ENCODE measurements at regions not wholly inside any gene's neighbourhood (a gene's known extent, or its start where the extent isn't known, plus 50 kb on each side); places are given as distances from the start of the nearest gene placed in this dataset.

- Histone ChIP-seq H3K27ac (ENCODE audit: low read length) (no peak overlapping the region), H3K4me3 (ENCODE audit: low read length) (no peak overlapping the region), H3K36me3 (ENCODE audit: control insufficient read depth, insufficient read depth, low read length) (no peaks in the 10 kb centered on the region), H3K9me3 (ENCODE audit: control insufficient read depth, insufficient read depth, low read length) (no peaks in the 10 kb centered on the region), H3K27me3 (ENCODE audit: control insufficient read depth, insufficient read depth, low read length) (no peaks in the 10 kb centered on the region), H3K4me1 (ENCODE audit: control insufficient read depth, insufficient read depth, low read length) (no peaks in the 10 kb centered on the region)
- DNase-seq (no peak), ATAC-seq (no peak)
- Mint-ChIP-seq H3K36me3 (no peaks in the 10 kb centered on the region), H3K4me3 (no peak overlapping the region), H3K9me3 (peaks cover 10 to 11% of the 10 kb centered on the region in 2 donors), H3K27ac (no peak overlapping the region), H3K27me3 (ENCODE audit: low read depth in 2 of 2) (no peaks in the 10 kb centered on the region), H3K4me1 (no peaks in the 10 kb centered on the region)
- TF ChIP-seq, protein P1, sequence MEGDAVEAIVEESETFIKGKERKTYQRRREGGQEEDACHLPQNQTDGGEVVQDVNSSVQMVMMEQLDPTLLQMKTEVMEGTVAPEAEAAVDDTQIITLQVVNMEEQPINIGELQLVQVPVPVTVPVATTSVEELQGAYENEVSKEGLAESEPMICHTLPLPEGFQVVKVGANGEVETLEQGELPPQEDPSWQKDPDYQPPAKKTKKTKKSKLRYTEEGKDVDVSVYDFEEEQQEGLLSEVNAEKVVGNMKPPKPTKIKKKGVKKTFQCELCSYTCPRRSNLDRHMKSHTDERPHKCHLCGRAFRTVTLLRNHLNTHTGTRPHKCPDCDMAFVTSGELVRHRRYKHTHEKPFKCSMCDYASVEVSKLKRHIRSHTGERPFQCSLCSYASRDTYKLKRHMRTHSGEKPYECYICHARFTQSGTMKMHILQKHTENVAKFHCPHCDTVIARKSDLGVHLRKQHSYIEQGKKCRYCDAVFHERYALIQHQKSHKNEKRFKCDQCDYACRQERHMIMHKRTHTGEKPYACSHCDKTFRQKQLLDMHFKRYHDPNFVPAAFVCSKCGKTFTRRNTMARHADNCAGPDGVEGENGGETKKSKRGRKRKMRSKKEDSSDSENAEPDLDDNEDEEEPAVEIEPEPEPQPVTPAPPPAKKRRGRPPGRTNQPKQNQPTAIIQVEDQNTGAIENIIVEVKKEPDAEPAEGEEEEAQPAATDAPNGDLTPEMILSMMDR (IDR thresholded peaks at IDR 0.05): no peak
- intact Hi-C loops (cut with micrococcal nuclease): no loop called here
- 93% methylated on average over 2 of the region's 2 CpGs for WGBS (ENCODE audit: insufficient coverage)
These were observed 413.1 kb upstream of the ARGLU1 start for GRCh38 chr13:106981051-106981450.

- TF ChIP-seq, protein P1 (IDR thresholded peaks at IDR 0.05): no peak
- Mint-ChIP-seq H3K9me3 (peaks cover 5 to 13% of the 10 kb centered on the region in 2 donors), H3K27me3 (ENCODE audit: low read depth in 2 of 2) (no peaks in the 10 kb centered on the region), H3K27ac (no peak overlapping the region), H3K36me3 (no peaks in the 10 kb centered on the region), H3K4me3 (no peak overlapping the region), H3K4me1 (no peaks in the 10 kb centered on the region)
- Histone ChIP-seq H3K4me3 (ENCODE audit: low read length) (no peak overlapping the region), H3K27ac (ENCODE audit: low read length) (no peak overlapping the region), H3K4me1 (ENCODE audit: control insufficient read depth, insufficient read depth, low read length) (no peaks in the 10 kb centered on the region), H3K36me3 (ENCODE audit: control insufficient read depth, insufficient read depth, low read length) (no peaks in the 10 kb centered on the region), H3K9me3 (ENCODE audit: control insufficient read depth, insufficient read depth, low read length) (no peaks in the 10 kb centered on the region), H3K27me3 (ENCODE audit: control insufficient read depth, insufficient read depth, low read length) (no peaks in the 10 kb centered on the region)
- no peak for ATAC-seq
- WGBS (ENCODE audit: insufficient coverage): no CpG with 5 or more reads among the region's 1 CpG
- no peak for DNase-seq
- intact Hi-C loops (cut with micrococcal nuclease): no loop called here
These were observed 399.5 kb upstream of the ARGLU1 start for GRCh38 chr13:106967391-106967790.

DNA sequence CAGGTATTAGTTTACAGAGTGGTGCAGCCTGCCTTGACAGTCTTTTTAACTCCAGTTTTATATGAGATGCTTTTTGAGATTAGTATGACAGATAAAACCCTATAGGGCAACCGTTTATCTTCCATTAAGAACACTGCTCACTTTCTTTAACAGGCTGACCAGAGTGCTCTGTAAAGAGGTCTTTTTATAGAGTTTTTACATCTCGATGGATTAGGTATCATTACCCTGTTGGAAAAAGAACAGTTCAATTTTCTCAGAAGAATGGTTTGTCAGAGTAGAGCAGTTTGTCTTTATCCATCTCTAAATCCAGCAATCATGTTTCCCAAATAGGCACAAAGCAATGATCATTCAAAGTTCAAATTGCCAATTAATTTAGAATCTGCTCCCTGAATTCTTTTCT, 395.2 kb upstream of the ARGLU1 start:
- no peak overlapping the region for H3K4me3 Mint-ChIP-seq
- 71% methylated on average over 1 of the region's 2 CpGs for WGBS (ENCODE audit: insufficient coverage)
- H3K27ac ChIP-seq (ENCODE audit: low read length): no peak overlapping the region

DNA sequence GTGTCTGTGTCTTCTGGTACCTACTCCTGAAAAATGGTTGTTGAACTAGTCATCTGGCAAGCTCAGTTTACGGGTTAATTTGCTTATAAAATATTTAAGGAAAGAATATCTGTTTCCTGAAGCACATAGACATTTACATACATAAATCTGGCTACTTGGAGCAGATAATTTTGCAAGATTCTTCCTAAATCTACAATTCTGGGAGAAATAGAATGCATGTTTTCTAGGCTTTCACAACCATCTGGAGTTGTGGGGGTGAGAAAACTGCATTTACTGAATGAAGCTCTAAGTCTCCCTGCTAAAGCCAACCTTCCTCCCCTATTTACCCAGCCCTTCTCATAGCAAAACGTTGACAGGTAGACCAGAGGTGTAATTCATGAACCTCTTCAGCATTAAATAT, 393.7 kb upstream of the ARGLU1 start:
- no peaks in the 10 kb centered on the region for H3K4me1 ChIP-seq (ENCODE audit: control insufficient read depth, insufficient read depth, low read length)
- TF ChIP-seq, protein P1 (IDR thresholded peaks at IDR 0.05): no peak
- no peaks in the 10 kb centered on the region for H3K27me3 Mint-ChIP-seq (ENCODE audit: low read depth in 2 of 2)
- DNase-seq (no peak), ATAC-seq (no peak)
- no peaks in the 10 kb centered on the region for H3K4me1 Mint-ChIP-seq
- no peaks in the 10 kb centered on the region for H3K9me3 ChIP-seq (ENCODE audit: control insufficient read depth, insufficient read depth, low read length)
- no peak overlapping the region for H3K27ac ChIP-seq (ENCODE audit: low read length)
- no peak overlapping the region for H3K4me3 Mint-ChIP-seq
- H3K36me3 ChIP-seq (ENCODE audit: control insufficient read depth, insufficient read depth, low read length): no peaks in the 10 kb centered on the region
- H3K9me3 Mint-ChIP-seq: peaks cover 4 to 6% of the 10 kb centered on the region in 2 donors
- H3K27me3 ChIP-seq (ENCODE audit: control insufficient read depth, insufficient read depth, low read length): no peaks in the 10 kb centered on the region
- 43% methylated on average over 1 of the region's 2 CpGs for WGBS (ENCODE audit: insufficient coverage)
- intact Hi-C loops (cut with micrococcal nuclease): no loop called here
- H3K4me3 ChIP-seq (ENCODE audit: low read length): no peak overlapping the region
- H3K36me3 Mint-ChIP-seq: no peaks in the 10 kb centered on the region
- no peak overlapping the region for H3K27ac Mint-ChIP-seq

More for the DNA sequence above, 395.2 kb upstream of the ARGLU1 start:
- Histone ChIP-seq H3K27me3 (ENCODE audit: control insufficient read depth, insufficient read depth, low read length) (no peaks in the 10 kb centered on the region), H3K9me3 (ENCODE audit: control insufficient read depth, insufficient read depth, low read length) (no peaks in the 10 kb centered on the region), H3K4me1 (ENCODE audit: control insufficient read depth, insufficient read depth, low read length) (no peaks in the 10 kb centered on the region), H3K36me3 (ENCODE audit: control insufficient read depth, insufficient read depth, low read length) (no peaks in the 10 kb centered on the region), H3K4me3 (ENCODE audit: low read length) (no peak overlapping the region)
- Mint-ChIP-seq H3K4me1 (no peaks in the 10 kb centered on the region), H3K27ac (no peak overlapping the region), H3K9me3 (peaks cover 0 to 2% of the 10 kb centered on the region in 2 donors), H3K27me3 (ENCODE audit: low read depth in 2 of 2) (no peaks in the 10 kb centered on the region), H3K36me3 (no peaks in the 10 kb centered on the region)
- intact Hi-C loops (cut with micrococcal nuclease): no loop called here
- DNase-seq (no peak), ATAC-seq (no peak)
- TF ChIP-seq, protein P1 (IDR thresholded peaks at IDR 0.05): no peak

Data from natural killer cell (primary cell).